Anterior cingulate cortex (tissue), 58 donors: ENCODE measurements at regions not wholly inside any gene's neighbourhood (a gene's known extent, or its start where the extent isn't known, plus 50 kb on each side); places are given as distances from the start of the nearest gene placed in this dataset.
"Not testable (repeated sequence)": the region's sequence is repeated elsewhere in the genome, so short reads cannot be mapped to it uniquely, and the experiment has no call there.

ENCODE experiments used
- DNase-seq, 58 donors: peaks; one replicate each; lab custom pipeline; 2025; lab: John Stamatoyannopoulos, UW

GRCh38 chr4:110364911-110365520, 110.9 kb upstream of the ENPEP start:
- DNase-seq, result no peak

- no peak for DNase-seq
These were observed 114.0 kb upstream of the ENPEP start for GRCh38 chr4:110361921-110362320.

- DNase-seq, result no peak
These were observed 116.9 kb upstream of the ENPEP start for GRCh38 chr4:110359076-110359475.

- DNase-seq, result no peak
These were observed 118.4 kb upstream of the ENPEP start for GRCh38 chr4:110357521-110357920.

GRCh38 chr4:110354460-110354859, 121.5 kb upstream of the ENPEP start:
- no peak for DNase-seq

GRCh38 chr4:110352670-110353442, 123.1 kb upstream of the ENPEP start:
- no peak for DNase-seq

- no peak for DNase-seq
These were observed 127.1 kb upstream of the ENPEP start for GRCh38 chr4:110348711-110349383.

GRCh38 chr4:110347805-110348204, 128.2 kb upstream of the ENPEP start:
- no peak for DNase-seq

GRCh38 chr4:110344165-110344564, 131.8 kb upstream of the ENPEP start:
- no peak for DNase-seq

- DNase-seq, result no peak
These were observed 132.4 kb upstream of the ENPEP start for GRCh38 chr4:110343534-110343933.

GRCh38 chr4:110341118-110341517, 134.8 kb upstream of the ENPEP start:
- not testable (repeated sequence) for DNase-seq

- no peak for DNase-seq
These were observed 137.0 kb upstream of the ELOVL6 start for GRCh38 chr4:110335399-110335798.

- no peak for DNase-seq
These were observed 134.1 kb upstream of the ELOVL6 start for GRCh38 chr4:110332483-110332882.

GRCh38 chr4:110326426-110326825, 128.0 kb upstream of the ELOVL6 start:
- DNase-seq, result not testable (repeated sequence)

- no peak for DNase-seq
These were observed 112.4 kb upstream of the ELOVL6 start for GRCh38 chr4:110310795-110311194.

- DNase-seq, result no peak
These were observed 111.3 kb upstream of the ELOVL6 start for GRCh38 chr4:110309675-110310074.

- DNase-seq, result no peak
These were observed 107.9 kb upstream of the ELOVL6 start for GRCh38 chr4:110306303-110306702.

GRCh38 chr4:110305455-110305854, 107.0 kb upstream of the ELOVL6 start:
- no peak for DNase-seq

GRCh38 chr4:110296892-110297291, 98.5 kb upstream of the ELOVL6 start:
- no peak for DNase-seq

GRCh38 chr4:110294165-110294564, 95.8 kb upstream of the ELOVL6 start:
- no peak for DNase-seq

- no peak for DNase-seq
These were observed 94.8 kb upstream of the ELOVL6 start for GRCh38 chr4:110292994-110293744.
